ENCODE measurements at regions not wholly inside any gene's neighbourhood (a gene's known extent, or its start where the extent isn't known, plus 50 kb on each side); places are given as distances from the start of the nearest gene placed in this dataset.

DNA sequence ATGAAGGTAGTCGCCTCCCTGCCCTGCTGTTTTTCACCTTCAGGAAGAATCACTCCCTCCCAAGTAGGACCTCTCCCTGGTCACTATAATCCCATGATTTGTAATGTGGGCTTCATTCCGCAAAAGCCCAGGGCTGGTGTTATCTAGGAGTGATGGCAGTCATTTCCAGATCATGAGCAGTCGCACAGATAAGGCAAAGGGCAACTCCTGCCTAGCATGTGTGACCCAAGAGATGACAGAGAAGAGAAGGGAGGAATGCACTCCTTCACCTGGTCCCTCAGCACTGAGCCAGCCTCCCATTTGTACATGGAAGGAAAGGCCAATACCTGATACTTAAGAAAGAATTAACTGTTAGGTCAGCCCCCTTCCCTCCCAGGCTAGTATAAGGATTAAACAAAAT is 102.9 kb downstream of the RPL27A start:
- Mint-ChIP-seq H3K27me3 (no peaks in the 10 kb centered on the region), H3K9me3 (no peaks in the 10 kb centered on the region), H3K4me1 (no peaks in the 10 kb centered on the region), H3K36me3 (no peaks in the 10 kb centered on the region), H3K27ac (no peak overlapping the region), H3K4me3 (no peak overlapping the region)

DNA sequence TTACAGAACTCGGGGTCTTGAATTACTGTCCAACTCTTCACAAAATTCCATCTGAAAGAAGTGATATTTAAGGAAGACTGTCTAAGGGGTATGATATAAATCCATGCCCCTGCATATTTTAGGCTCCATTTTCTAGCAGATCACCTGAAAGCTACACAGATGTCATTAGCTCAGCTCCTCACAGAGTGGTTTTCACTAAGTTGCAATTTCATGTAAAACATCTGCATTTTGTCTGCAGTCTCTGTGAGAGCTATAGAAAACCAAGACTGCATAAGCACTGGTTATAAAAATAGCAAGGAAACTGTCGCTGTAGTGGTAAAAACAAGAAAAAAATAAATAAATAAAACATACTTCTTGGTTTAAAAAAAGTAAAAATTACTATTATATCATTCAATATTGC is 103.4 kb downstream of the RPL27A start:
- Mint-ChIP-seq H3K4me3 (no peak overlapping the region), H3K27ac (no peak overlapping the region), H3K9me3 (no peaks in the 10 kb centered on the region)

DNA sequence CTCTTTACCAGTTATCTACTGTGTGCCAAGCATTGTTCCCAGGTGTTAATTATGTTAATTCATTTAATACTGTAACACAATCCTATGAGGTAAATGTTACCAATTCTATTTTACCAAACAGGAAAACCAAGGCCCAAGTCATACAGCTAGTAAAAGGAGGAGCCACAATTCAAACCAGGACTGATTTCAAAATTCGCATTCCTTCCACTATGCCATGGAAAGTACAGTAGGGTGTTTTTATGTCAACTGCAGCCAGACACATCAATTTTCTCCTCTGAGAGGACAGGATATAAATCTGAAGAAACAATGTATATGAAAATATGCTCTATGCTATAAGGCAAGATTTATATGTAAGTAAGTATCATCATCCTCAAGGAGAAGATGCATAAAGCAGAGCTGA is 104.3 kb downstream of the RPL27A start:
- Mint-ChIP-seq H3K4me3 (no peak overlapping the region), H3K9me3 (no peaks in the 10 kb centered on the region), H3K36me3 (no peaks in the 10 kb centered on the region), H3K27ac (no peak overlapping the region), H3K27me3 (no peaks in the 10 kb centered on the region), H3K4me1 (no peaks in the 10 kb centered on the region)

More for the DNA sequence above, 103.4 kb downstream of the RPL27A start:
- no peaks in the 10 kb centered on the region for H3K4me1 Mint-ChIP-seq
- no peaks in the 10 kb centered on the region for H3K36me3 Mint-ChIP-seq
- no peaks in the 10 kb centered on the region for H3K27me3 Mint-ChIP-seq

DNA sequence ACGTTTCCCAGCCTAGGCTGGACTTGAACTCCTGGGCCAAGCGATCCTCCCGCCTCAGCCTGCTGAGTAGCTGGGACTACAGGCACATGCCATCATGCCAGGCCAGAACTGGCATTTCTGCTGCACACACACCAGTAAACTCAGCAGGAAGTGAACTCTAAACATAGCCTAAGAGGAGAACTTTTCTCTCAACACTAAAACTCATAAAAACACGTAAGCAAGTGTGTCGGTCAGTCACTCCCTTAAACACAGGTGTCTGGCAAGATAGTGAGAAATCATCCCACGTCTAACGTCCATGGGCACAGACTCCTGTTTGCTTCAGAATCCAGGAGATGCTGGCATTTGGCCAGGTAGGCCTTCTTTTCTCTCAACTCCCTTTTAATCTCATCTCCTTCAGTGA is 104.8 kb downstream of the RPL27A start:
- H3K36me3 Mint-ChIP-seq: no peaks in the 10 kb centered on the region
- H3K4me1 Mint-ChIP-seq: no peaks in the 10 kb centered on the region
- no peak overlapping the region for H3K27ac Mint-ChIP-seq
- no peak overlapping the region for H3K4me3 Mint-ChIP-seq
- no peaks in the 10 kb centered on the region for H3K9me3 Mint-ChIP-seq
- no peaks in the 10 kb centered on the region for H3K27me3 Mint-ChIP-seq

DNA sequence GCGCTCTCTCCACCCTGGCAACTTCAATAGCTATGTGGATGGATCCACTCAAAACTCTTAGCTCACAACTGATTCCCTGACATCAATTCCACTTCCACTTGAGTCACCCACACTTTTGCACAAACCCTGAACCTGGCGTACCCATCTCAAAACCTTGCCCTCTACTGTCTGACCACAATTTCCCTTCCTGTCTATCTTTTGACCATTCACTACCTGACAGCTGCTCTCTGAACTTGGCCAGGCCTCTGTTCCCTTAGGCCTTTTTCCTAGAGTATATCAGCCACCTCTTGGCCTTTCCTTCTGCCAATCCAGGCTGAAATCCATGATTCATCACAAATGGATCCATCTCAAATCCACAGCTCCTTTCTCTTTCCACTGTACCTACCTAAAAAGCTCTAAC is 106.0 kb downstream of the RPL27A start:
- no peak overlapping the region for H3K27ac Mint-ChIP-seq
- no peaks in the 10 kb centered on the region for H3K4me1 Mint-ChIP-seq
- H3K36me3 Mint-ChIP-seq: no peaks in the 10 kb centered on the region
- no peak overlapping the region for H3K4me3 Mint-ChIP-seq
- H3K27me3 Mint-ChIP-seq: no peaks in the 10 kb centered on the region
- H3K9me3 Mint-ChIP-seq: no peaks in the 10 kb centered on the region

DNA sequence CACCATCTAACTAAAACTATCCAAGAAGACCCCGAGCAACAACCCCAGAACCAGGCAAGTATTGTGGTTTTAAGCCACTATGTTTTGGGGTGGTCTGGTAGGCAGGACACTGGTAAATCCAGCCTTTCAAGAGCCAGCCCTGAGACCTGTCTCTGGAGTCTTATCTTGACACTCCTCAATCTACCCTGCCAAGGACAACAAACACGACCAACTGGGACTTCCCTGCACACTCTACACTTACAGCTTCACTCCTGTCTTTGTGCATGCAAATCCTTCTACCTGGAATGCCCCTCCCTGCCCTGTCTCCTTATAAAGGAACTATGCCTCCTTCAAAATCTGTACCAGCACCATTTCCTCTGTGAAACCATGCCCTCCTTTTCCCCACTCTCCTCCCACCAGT is 107.3 kb downstream of the RPL27A start:
- no peaks in the 10 kb centered on the region for H3K27me3 Mint-ChIP-seq
- H3K36me3 Mint-ChIP-seq: no peaks in the 10 kb centered on the region
- H3K4me1 Mint-ChIP-seq: no peaks in the 10 kb centered on the region
- no peaks in the 10 kb centered on the region for H3K9me3 Mint-ChIP-seq
- no peak overlapping the region for H3K27ac Mint-ChIP-seq
- H3K4me3 Mint-ChIP-seq: no peak overlapping the region

DNA sequence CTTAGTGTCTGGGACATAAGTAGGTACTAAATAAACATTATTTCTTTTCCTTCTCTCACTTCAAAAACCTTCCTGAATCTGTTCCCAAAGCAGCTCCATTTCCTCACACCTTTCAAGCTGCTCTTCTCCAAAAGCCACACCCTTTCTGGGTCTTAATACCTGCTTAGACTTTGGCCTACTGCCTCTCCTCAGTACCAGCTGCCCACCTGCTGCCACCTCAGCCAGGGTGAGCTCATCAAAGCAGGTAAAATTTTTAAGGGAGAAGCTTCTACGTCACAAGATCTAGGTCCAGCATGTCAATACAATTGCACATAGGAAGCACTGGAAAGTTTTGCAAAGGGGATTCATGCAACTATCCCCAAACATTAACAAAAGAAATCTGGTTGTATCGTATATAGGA is 108.4 kb downstream of the RPL27A start:
- Mint-ChIP-seq H3K9me3 (no peaks in the 10 kb centered on the region), H3K27ac (no peak overlapping the region), H3K36me3 (no peaks in the 10 kb centered on the region), H3K4me3 (no peak overlapping the region), H3K4me1 (no peaks in the 10 kb centered on the region), H3K27me3 (no peaks in the 10 kb centered on the region)

DNA sequence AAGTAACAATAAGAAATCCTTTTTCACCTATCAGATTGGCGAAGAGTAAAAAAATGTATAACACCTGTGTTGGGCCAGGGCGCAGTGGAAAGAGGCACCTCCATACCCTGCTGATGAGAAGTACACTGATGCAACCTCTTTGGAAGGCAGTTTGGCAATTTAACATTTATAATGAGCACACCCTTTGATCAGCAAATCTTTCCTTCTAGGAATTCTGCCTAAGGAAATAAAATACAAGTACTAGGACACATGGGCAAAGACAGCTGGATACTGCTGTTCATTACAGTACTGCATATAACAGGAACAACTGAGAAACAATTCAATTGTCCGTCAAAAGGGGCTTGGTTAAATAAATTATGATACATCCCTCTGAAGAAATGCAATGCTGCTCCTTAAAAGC is 110.1 kb downstream of the RPL27A start:
- H3K27ac Mint-ChIP-seq: no peak overlapping the region

DNA sequence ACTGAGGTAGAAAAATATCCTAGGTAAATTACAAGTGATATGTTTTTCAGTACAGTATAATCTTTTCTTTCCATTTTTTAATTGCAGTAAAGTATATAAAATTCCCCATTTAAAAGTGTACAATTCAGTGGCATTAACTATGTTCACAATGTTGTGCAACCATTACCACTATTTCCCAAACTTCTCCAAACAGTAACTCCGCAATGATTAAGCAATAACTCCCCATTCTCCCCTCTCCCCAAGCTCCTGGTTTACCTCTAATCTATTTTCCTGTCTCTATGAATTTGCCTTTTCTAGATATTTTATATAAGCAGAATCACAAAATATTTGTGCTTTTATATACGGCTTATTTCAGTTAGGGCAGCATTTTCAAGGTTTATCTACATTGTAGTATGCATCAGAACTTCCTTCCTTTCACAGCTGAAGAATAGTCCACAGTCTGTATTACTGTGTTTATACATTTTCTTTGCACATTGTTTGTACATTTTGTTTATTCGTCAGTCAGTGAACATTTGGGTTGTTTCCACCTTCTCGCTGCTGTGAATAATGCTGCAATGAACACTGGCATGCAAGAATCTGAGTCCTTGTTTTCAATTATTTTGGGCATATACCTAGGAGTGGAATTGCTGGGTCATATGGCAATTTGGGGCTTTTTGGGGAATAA is 110.7 kb downstream of the RPL27A start:
- Mint-ChIP-seq H3K36me3 (no peaks in the 10 kb centered on the region), H3K9me3 (no peaks in the 10 kb centered on the region), H3K27me3 (no peaks in the 10 kb centered on the region), H3K4me1 (no peaks in the 10 kb centered on the region), H3K27ac (no peak overlapping the region), H3K4me3 (no peak overlapping the region)

More for the DNA sequence above, 110.1 kb downstream of the RPL27A start:
- no peaks in the 10 kb centered on the region for H3K36me3 Mint-ChIP-seq
- H3K4me1 Mint-ChIP-seq: no peaks in the 10 kb centered on the region
- H3K9me3 Mint-ChIP-seq: no peaks in the 10 kb centered on the region
- H3K4me3 Mint-ChIP-seq: no peak overlapping the region
- H3K27me3 Mint-ChIP-seq: no peaks in the 10 kb centered on the region

DNA sequence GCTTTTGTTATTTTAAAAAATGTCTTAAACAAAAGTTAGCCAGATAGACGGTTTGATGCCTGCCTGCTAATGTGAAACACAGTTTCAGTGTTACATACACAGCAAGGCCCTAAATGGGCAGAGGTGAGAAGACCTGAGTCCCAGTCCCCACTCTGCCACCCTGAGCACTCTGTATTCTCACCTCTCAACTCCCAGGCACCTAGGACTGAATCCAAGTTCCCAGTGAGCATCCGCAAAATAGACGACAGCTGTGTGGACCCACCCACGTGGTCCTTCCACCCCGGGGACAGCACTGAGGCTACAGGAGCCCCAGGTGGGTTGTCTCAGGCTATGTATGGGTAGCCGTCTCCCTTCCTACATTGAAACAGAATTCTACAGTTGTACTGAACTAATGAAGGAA is 111.5 kb downstream of the RPL27A start:
- no peak overlapping the region for H3K27ac Mint-ChIP-seq
- H3K9me3 Mint-ChIP-seq: no peaks in the 10 kb centered on the region
- H3K4me1 Mint-ChIP-seq: no peaks in the 10 kb centered on the region
- H3K36me3 Mint-ChIP-seq: no peaks in the 10 kb centered on the region
- H3K4me3 Mint-ChIP-seq: no peak overlapping the region
- no peaks in the 10 kb centered on the region for H3K27me3 Mint-ChIP-seq

DNA sequence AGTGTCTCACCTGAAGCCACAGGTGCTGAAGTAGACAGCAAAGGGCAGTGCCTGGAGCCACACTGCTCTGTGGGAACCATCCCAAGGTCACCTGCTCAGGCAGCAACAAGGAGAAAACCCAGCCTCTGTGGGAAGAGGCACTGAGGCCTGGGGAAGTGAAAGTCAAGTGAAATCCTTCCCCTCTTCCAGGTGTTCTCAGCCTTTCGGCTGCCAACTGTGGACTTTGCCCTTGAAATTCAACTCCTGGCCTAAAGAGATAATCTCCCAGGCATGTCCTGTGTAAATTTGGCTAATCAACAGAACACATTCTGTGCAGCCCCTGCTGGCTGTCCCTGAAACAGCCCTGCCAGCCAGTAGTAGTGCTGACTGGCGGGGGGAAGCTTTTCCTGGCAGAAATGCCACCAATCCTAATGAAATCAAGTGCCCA is 112.1 kb downstream of the RPL27A start:
- no peaks in the 10 kb centered on the region for H3K9me3 Mint-ChIP-seq
- H3K27me3 Mint-ChIP-seq: no peaks in the 10 kb centered on the region
- no peaks in the 10 kb centered on the region for H3K36me3 Mint-ChIP-seq
- no peak overlapping the region for H3K27ac Mint-ChIP-seq
- no peaks in the 10 kb centered on the region for H3K4me1 Mint-ChIP-seq
- H3K4me3 Mint-ChIP-seq: no peak overlapping the region

DNA sequence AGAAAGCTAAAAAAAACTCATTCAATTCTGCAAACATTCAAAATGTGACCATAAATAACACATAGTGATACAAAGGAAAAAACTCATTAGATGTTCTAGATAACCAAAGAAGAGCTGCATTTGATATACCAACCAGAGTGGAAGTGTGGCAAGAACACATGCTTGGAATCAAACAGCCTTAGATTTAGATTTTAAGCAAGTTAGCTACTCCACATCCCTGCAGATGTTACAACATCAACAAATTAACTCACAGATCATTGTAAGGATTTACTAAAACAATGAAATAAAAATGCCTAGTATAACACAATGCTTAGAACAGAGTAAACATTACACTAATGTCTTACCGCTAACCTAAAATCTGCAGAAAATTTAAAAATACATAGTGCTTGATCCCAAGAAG is 114.0 kb upstream of the AKIP1 start:
- Mint-ChIP-seq H3K9me3 (no peaks in the 10 kb centered on the region), H3K27me3 (no peaks in the 10 kb centered on the region), H3K36me3 (no peaks in the 10 kb centered on the region), H3K4me3 (no peak overlapping the region), H3K4me1 (no peaks in the 10 kb centered on the region), H3K27ac (no peak overlapping the region)

DNA sequence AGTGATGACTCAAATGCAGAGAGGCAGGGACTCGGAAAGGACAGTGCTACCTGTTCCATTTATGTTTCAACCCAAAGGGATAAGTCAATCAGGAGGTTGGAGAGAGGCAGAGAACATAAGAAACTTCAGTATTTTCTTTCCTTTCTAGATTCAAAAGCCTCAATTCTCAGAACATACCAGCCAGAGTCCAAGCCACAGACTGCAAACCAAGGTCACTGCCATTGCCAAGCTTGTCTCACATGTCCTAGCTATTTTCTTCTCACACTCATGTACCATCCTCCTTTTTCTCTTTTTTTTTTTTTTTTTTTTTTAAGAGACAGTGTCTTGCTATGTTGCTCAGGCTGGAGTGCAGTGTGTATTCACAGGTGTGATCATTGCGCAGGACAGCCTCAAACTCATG is 111.7 kb upstream of the AKIP1 start:
- no peaks in the 10 kb centered on the region for H3K36me3 Mint-ChIP-seq
- no peaks in the 10 kb centered on the region for H3K9me3 Mint-ChIP-seq
- no peak overlapping the region for H3K27ac Mint-ChIP-seq
- H3K27me3 Mint-ChIP-seq: no peaks in the 10 kb centered on the region
- H3K4me3 Mint-ChIP-seq: no peak overlapping the region
- H3K4me1 Mint-ChIP-seq: no peaks in the 10 kb centered on the region

DNA sequence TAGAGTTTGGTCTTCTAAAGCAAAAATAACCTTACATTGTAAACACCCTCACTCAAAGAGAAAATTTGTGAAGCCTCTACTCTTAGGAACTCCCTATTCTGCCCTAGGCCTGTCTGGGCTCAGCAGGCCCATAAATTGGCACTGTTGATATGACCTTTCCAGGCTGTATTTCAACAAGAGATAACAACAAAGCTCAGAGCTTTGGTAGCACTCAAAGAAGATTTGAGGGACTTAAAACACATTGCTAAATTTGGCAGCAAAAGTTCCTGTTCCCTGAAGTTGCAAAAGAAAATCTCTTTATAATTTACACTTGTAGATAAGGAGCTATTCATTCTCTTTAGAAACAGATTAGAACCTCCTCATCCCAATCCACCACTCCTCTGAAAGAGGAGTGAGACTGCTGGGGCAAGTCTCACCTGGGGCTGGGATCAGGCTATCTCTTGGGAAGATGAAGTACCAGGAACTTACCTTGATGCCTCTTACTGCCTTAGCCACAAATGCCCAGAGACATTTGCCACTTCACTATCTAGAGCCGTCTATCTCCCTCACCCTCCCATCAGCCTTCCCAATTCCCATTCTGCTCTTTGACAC is 110.4 kb upstream of the AKIP1 start:
- Mint-ChIP-seq H3K9me3 (no peaks in the 10 kb centered on the region), H3K4me1 (no peaks in the 10 kb centered on the region), H3K27ac (no peak overlapping the region), H3K4me3 (no peak overlapping the region), H3K36me3 (no peaks in the 10 kb centered on the region), H3K27me3 (no peaks in the 10 kb centered on the region)

DNA sequence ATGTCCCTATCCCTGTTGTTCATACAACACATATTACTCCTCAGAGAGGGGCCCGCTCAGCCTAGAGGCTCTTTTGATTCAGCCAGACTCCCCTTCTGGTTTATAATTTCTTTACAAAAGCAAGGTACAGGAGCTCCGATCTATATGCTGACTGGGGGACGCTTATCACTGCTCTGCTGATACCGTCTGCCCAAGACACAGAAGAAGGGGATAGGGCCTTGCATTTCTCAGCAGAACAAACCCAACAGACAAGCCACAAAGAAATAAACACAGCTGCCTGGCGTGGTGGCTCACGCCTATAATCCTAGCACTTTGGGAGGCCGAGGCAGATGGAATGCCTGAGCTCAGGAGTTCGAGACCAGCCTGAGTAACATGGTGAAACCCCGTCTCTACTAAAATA is 109.9 kb upstream of the AKIP1 start:
- no peaks in the 10 kb centered on the region for H3K4me1 Mint-ChIP-seq
- H3K27ac Mint-ChIP-seq: no peak overlapping the region
- H3K9me3 Mint-ChIP-seq: no peaks in the 10 kb centered on the region
- H3K4me3 Mint-ChIP-seq: no peak overlapping the region
- no peaks in the 10 kb centered on the region for H3K27me3 Mint-ChIP-seq
- H3K36me3 Mint-ChIP-seq: no peaks in the 10 kb centered on the region

DNA sequence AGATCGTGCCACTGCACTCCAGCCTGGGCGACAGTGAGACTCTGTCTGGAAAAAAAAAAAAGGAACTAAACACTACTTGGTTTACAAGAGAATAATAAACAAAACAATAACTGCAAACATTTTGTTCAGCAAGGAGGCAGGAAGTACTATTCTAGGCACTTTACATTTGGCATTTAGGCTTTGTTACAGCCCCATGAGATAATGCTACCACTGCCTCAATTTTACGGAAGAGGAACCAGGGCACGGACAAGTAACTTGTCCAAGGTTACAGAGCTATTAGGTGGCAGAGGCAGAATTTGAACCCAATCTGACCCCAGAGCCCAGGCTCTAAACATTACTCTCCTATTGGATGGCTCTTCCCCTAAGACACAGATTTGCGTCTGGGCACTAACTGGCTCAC is 108.7 kb upstream of the AKIP1 start:
- Mint-ChIP-seq H3K9me3 (no peaks in the 10 kb centered on the region), H3K4me3 (no peak overlapping the region), H3K36me3 (no peaks in the 10 kb centered on the region), H3K4me1 (no peaks in the 10 kb centered on the region), H3K27me3 (no peaks in the 10 kb centered on the region), H3K27ac (no peak overlapping the region)

DNA sequence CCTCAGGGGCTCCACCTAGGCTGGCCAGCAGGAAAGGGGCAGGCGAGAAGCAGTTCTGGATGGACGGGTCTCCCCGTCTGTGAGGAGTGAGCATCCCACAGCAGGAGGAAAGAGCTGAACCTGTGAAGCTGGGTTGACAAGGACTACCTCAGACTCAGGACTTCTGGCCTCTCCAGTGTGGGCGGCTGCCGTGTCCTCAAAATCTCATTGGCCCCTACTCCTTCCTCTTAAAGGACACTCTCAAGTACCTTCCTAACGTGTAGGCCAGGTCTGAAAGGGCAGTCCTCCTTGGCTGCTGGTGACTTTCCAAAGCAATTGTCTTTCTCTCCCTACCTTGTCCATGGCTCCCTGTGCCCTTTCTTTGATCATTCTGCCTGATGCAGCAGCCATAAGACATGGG is 107.0 kb upstream of the AKIP1 start:
- H3K4me1 Mint-ChIP-seq: no peaks in the 10 kb centered on the region
- no peak overlapping the region for H3K27ac Mint-ChIP-seq
- H3K27me3 Mint-ChIP-seq: no peaks in the 10 kb centered on the region
- H3K9me3 Mint-ChIP-seq: no peaks in the 10 kb centered on the region
- no peaks in the 10 kb centered on the region for H3K36me3 Mint-ChIP-seq
- no peak overlapping the region for H3K4me3 Mint-ChIP-seq

Data from activated naive CD4-positive, alpha-beta T cell treated with anti-CD3 and anti-CD28 coated beads, Interleukin-2, amount 50 U/mL, for 24 hours (primary cell).